ENCODE measurements at regions not wholly inside any gene's neighbourhood (a gene's known extent, or its start where the extent isn't known, plus 50 kb on each side); places are given as distances from the start of the nearest gene placed in this dataset.

DNA sequence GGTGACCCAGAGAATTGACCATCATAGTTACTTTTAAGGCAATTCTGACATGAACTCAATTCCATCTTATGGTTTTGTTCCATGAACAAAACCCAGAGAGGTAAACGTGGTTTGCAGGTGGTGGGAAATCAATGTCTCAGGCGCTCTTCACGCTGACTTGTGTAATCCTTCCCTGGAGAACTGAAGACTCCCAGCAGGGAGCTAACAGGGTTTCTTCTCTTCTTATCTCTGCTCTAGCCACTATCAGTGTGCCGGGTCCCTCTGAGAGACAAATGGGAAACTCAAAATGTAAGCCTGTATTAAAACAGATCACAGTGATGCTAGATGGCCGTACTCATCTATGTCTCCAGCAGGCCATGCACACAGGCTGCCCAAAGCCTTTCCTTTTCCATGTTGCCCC, 57.6 kb upstream of the ARGLU1 start:
- no peak for DNase-seq

DNA sequence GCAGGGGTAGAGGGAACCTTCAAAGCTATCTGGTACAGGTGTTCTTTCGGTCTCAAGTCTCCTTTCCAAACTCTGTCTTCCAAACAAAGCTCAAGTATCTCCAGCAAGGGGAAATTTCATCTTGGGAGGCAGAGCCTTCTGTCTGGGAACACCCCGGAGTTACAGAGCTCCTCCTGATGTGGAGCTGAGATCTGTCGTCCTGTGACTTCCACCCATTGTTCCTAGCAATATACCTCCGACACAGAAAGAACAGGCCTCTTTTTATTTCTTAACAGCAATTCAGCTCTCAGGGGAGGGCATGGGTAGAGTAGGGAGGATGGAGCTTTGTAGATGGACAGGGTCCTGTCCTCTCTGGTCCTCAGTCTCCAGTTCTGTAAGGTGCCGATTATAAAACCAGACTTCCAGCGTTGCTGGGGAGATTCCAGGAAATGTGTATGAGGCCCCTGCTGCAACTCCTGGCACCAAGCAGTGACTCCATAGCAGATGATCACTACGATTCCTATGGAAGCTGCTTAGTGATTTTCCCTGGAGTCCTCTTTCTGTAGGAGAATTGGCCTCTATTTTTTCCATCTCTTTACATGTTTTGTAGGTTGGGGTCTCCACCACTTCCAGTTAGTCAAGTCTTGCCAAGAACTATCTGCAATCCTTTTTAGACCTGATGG, 56.0 kb upstream of the ARGLU1 start:
- DNase-seq, result no peak

DNA sequence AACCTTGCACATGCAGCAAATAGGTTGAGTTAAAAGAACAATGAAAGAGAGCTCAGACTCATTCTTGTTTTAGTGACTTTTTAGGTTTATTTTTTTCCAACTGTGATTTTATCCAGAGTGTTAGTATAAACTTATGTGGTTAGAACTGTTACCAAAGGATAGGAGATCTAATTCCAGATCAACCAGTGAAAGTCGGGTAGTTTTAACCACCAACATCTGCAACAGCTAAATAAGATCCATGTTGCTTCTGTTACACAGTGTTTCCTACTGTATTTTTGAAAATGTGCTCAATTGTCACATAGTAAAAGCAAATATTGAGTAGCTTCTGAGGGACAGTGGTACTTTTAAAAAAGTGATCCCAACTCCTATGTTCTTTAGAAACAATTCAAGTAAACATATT, 53.9 kb upstream of the ARGLU1 start:
- no peak for DNase-seq

DNA sequence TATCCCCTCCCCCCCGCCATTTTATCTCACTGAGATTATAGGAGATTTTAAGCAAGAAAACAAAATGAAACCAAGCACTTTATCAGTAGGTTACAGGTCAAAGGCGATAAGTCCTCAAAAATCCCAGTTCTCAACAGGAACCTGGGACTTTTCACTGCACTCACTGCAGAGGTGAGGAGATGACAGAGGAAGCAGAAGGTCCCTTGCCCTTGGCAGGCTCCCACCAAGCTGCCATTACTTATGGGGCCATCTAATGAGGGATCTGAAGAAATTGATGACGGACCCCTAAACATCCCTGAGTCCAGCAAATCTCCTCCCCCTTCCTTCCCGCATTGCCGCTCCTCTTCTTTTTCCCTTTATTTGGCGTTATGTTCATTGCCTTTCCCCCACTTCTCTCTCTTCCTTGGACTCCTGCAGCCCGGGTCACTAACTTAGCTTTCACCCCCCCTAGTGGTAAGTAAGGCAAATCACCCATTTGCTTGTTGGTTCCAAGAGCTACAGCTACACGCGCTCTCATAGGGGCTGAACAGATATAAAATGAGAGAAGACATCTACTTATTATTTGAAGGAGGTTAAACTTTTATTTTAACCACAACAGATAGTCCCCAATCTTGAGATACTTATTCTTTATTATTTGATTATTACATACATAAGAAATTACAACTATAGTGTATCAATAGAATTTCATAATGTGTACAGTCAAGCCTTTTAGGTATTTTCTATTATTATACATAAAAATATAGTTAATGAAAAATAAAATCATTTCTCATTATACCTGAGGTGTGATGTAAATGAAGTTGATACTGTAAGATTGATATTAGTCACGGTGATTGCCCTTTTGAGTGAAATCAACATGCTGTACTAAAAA, 52.0 kb upstream of the ARGLU1 start:
- DNase-seq, result peak; percentile 7 to 22

Measured in stimulated activated CD4-positive, alpha-beta T cell treated with anti-CD3 and anti-CD28 coated beads, Interleukin-2, amount 100 ng/mL, for 24 hours (primary cell).